Natural killer cell (primary cell): ENCODE measurements at regions not wholly inside any gene's neighbourhood (a gene's known extent, or its start where the extent isn't known, plus 50 kb on each side); places are given as distances from the start of the nearest gene placed in this dataset.

Experiments
- ATAC-seq, 3 donors: fragments of 150-1000 bp in 2 of 3; fragments of 200-7000 bp in 1 of 3; cut with Tn5 transposase; 1 replicate in 1 of 3; 2 replicates in 2 of 3; pipeline ENCODE4 v1.10.0; 2021; ENCODE audit warnings: mild to moderate bottlenecking in 2 of 3, moderate library complexity in 2 of 3
- DNase-seq, 2 donors: peaks; one replicate each; pipeline versions ENCODE4 v3.0.0 to v3.0.0-alpha.2; 2013 to 2021; ENCODE audit warnings: mixed read lengths in 1 of 2
- H3K27ac ChIP-seq: one replicate; pipeline ENCODE4 v1.5.1; 2013; ENCODE audit warnings: mild to moderate bottlenecking, low read length
- H3K27me3 ChIP-seq: one replicate; pipeline ENCODE4 v1.6.1; 2013; ENCODE audit warnings: low read length; ENCODE audit not compliant: control insufficient read depth, insufficient read depth
- H3K36me3 ChIP-seq: one replicate; pipeline ENCODE4 v1.6.1; 2013; ENCODE audit warnings: low read length; ENCODE audit not compliant: control insufficient read depth, insufficient read depth
- H3K4me1 ChIP-seq: one replicate; pipeline ENCODE4 v1.6.1; 2013; ENCODE audit warnings: low read length; ENCODE audit not compliant: control insufficient read depth, insufficient read depth
- H3K4me3 ChIP-seq: one replicate; pipeline ENCODE4 v1.5.1; 2013; ENCODE audit warnings: low read length
- H3K9me3 ChIP-seq: one replicate; pipeline ENCODE4 v1.6.1; 2013; ENCODE audit warnings: low read length; ENCODE audit not compliant: control insufficient read depth, insufficient read depth
- H3K27ac Mint-ChIP-seq, 2 donors: one replicate each; pipeline ENCODE4 v1.8.0; 2022; ENCODE audit warnings: mild to moderate bottlenecking in 2 of 2, mixed read lengths in 2 of 2, moderate library complexity in 1 of 2
- H3K27me3 Mint-ChIP-seq, 2 donors: one replicate each; pipeline ENCODE4 v1.8.0; 2022; ENCODE audit warnings: low read depth in 2 of 2, mixed read lengths in 2 of 2
- H3K36me3 Mint-ChIP-seq: one replicate; pipeline ENCODE4 v1.8.0; 2022; ENCODE audit warnings: mixed read lengths
- H3K4me1 Mint-ChIP-seq, 2 donors: one replicate each; pipeline ENCODE4 v1.8.0; 2022; ENCODE audit warnings: mixed read lengths in 2 of 2
- H3K4me3 Mint-ChIP-seq: one replicate; pipeline ENCODE4 v1.8.0; 2022; ENCODE audit warnings: mild to moderate bottlenecking, moderate library complexity, mixed read lengths
- H3K9me3 Mint-ChIP-seq, 2 donors: one replicate each; pipeline ENCODE4 v1.8.0; 2022; ENCODE audit warnings: mixed read lengths in 2 of 2
- CTCF ChIP-seq: fragments of 200-600 bp; IDR thresholded peaks from one replicate; pipeline ENCODE4 v1.8.0; 2022; ENCODE audit warnings: antibody characterized with exemption
- WGBS: methylation state at CpG from one replicate; pipeline ENCODE4 v1.1.7; 2013; ENCODE audit warnings: missing lambda C conversion rate; ENCODE audit not compliant: insufficient coverage; 5-methylcytosine and 5-hydroxymethylcytosine counted together
- intact Hi-C: fragments of 100-400 bp; cut with micrococcal nuclease; formaldehyde crosslinking; loops from one replicate; pipeline ENCODE4 v1.14.2; 2022

GRCh38 chrX:139091066-139091465 is 379.5 kb upstream of the FGF13 start:
- H3K9me3 ChIP-seq: no peaks in the 10 kb centered on the region
- Mint-ChIP-seq H3K27me3 (peaks cover 0 to 8% of the 10 kb centered on the region in 2 donors), H3K4me3 (no peak overlapping the region), H3K36me3 (no peaks in the 10 kb centered on the region), H3K9me3 (no peaks in the 10 kb centered on the region), H3K4me1 (no peaks in the 10 kb centered on the region), H3K27ac (no peak overlapping the region)
- H3K36me3 ChIP-seq: no peaks in the 10 kb centered on the region
- H3K27ac ChIP-seq: no peak overlapping the region
- H3K4me1 ChIP-seq: no peaks in the 10 kb centered on the region
- intact Hi-C loops: no loop called here
- DNase-seq (no peak), ATAC-seq (no peak)
- no peak overlapping the region for H3K4me3 ChIP-seq
- no peaks in the 10 kb centered on the region for H3K27me3 ChIP-seq
- no peak for TF ChIP-seq CTCF

DNA sequence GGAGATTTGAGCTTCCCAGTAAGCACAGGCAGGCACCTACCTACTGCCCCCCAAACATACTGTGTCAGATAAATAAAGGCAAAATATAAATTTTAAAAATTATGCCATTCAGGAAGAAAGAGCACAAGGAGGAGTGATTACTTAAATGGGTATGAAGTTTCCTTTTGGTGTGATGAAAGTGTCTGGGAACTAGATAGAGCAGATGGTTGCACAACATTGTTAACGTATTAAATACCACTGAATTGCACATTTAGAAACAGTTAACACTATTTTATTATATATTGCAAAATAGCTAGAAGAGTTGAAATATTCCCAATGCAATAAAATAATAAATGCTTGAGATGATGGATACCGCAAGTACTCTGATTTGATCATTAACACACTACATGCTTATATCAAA is 374.7 kb upstream of the FGF13 start:
- no CpG with 5 or more reads among the region's 2 CpGs for WGBS
- Mint-ChIP-seq H3K27me3 (peaks cover 0 to 8% of the 10 kb centered on the region in 2 donors), H3K9me3 (no peaks in the 10 kb centered on the region), H3K4me3 (no peak overlapping the region), H3K27ac (no peak overlapping the region), H3K36me3 (no peaks in the 10 kb centered on the region), H3K4me1 (no peaks in the 10 kb centered on the region)
- Histone ChIP-seq H3K4me3 (no peak overlapping the region), H3K36me3 (no peaks in the 10 kb centered on the region), H3K27me3 (no peaks in the 10 kb centered on the region), H3K27ac (no peak overlapping the region), H3K9me3 (no peaks in the 10 kb centered on the region), H3K4me1 (no peaks in the 10 kb centered on the region)
- no peak for TF ChIP-seq CTCF
- DNase-seq: no peak
- intact Hi-C loops: no loop called here
- no peak for ATAC-seq

GRCh38 chrX:139085404-139085803 is 373.9 kb upstream of the FGF13 start:
- no peaks in the 10 kb centered on the region for H3K36me3 Mint-ChIP-seq
- H3K4me1 Mint-ChIP-seq: no peaks in the 10 kb centered on the region
- H3K27ac Mint-ChIP-seq: no peak overlapping the region
- peaks cover 0 to 8% of the 10 kb centered on the region in 2 donors for H3K27me3 Mint-ChIP-seq
- intact Hi-C loops: no loop called here
- H3K36me3 ChIP-seq: no peaks in the 10 kb centered on the region
- H3K27me3 ChIP-seq: no peaks in the 10 kb centered on the region
- H3K4me3 Mint-ChIP-seq: no peak overlapping the region
- no peak for ATAC-seq
- no peak for TF ChIP-seq CTCF
- H3K9me3 Mint-ChIP-seq: no peaks in the 10 kb centered on the region
- H3K4me3 ChIP-seq: no peak overlapping the region
- no peaks in the 10 kb centered on the region for H3K4me1 ChIP-seq
- DNase-seq: no peak
- no peak overlapping the region for H3K27ac ChIP-seq
- no peaks in the 10 kb centered on the region for H3K9me3 ChIP-seq

DNA sequence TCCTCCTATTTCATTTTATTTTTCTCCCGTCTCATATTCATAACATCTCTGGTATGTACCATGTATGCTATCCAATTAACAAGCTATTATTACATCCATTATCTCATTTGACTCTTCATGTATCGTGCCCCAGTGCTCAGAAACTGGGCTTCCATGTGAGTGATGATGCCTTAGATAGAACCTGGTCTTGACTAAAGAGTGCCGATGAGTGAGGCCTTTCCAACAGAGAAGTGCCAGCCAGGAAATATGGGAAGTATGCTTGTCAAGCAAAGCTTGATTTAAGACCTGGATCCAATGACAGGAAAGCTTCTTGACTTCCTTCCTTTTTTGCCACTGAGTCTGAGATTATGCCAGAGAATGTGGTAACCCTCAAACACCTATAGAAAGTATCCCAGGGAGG is 371.7 kb upstream of the FGF13 start:
- 37% methylated on average over 3 of the region's 3 CpGs for WGBS
- no peaks in the 10 kb centered on the region for H3K27me3 ChIP-seq
- H3K9me3 Mint-ChIP-seq: no peaks in the 10 kb centered on the region

More for the DNA sequence above, 371.7 kb upstream of the FGF13 start:
- H3K4me1 ChIP-seq: no peaks in the 10 kb centered on the region
- H3K27ac ChIP-seq: no peak overlapping the region
- DNase-seq: no peak
- Mint-ChIP-seq H3K4me1 (no peaks in the 10 kb centered on the region), H3K27ac (no peak overlapping the region), H3K4me3 (no peak overlapping the region), H3K27me3 (peaks cover 0 to 8% of the 10 kb centered on the region in 2 donors), H3K36me3 (no peaks in the 10 kb centered on the region)
- intact Hi-C loops: no loop called here
- ATAC-seq: no peak
- no peak for TF ChIP-seq CTCF
- H3K4me3 ChIP-seq: no peak overlapping the region
- no peaks in the 10 kb centered on the region for H3K9me3 ChIP-seq
- no peaks in the 10 kb centered on the region for H3K36me3 ChIP-seq
